HEK293 (cell line): ENCODE measurements at regions not wholly inside any gene's neighbourhood (a gene's known extent, or its start where the extent isn't known, plus 50 kb on each side); places are given as distances from the start of the nearest gene placed in this dataset.

Experiments used
- CTCF ChIA-PET: fragments of 350-600 bp; formaldehyde crosslinking; extraction: SDS; loops from one replicate; lab custom pipeline; 2021; ENCODE audit warnings: antibody characterized with exemption; lab: Yijun Ruan, JAX
- POLR2A ChIA-PET: fragments of 300-600 bp; formaldehyde crosslinking; extraction: SDS; loops from one replicate; lab custom pipeline; 2020; ENCODE audit warnings: antibody characterized with exemption, inconsistent platforms; lab: Yijun Ruan, JAX
- H3K27ac ChIP-seq: fragments of 200-500 bp; sonication (Bioruptor generic); 2 replicates; pipeline ENCODE4 v1.5.1; 2014; ENCODE audit warnings: low read depth, low read length, control low read depth, inconsistent platforms; ENCODE audit errors: extremely low read depth
- H3K36me3 ChIP-seq, 2 experiments: fragments of 200-500 bp in 1 of 2; sonication (Bioruptor generic) in 1 of 2; 1 replicate in 1 of 2; 2 replicates in 1 of 2; pipeline ENCODE4 v1.5.1; 2014 to 2017; ENCODE audit warnings: inconsistent platforms in 2 of 2, low read length in 2 of 2; ENCODE audit not compliant: control insufficient read depth in 2 of 2, insufficient read depth in 1 of 2
- H3K4me1 ChIP-seq: fragments of 200-500 bp; sonication (Bioruptor generic); 2 replicates; pipeline ENCODE4 v1.5.1; 2014; ENCODE audit warnings: mild to moderate bottlenecking, low read length, inconsistent platforms; ENCODE audit not compliant: control insufficient read depth, insufficient read depth
- H3K4me3 ChIP-seq: 2 replicates; pipeline ENCODE4 v1.5.1; 2011; ENCODE audit warnings: low read depth, mild to moderate bottlenecking, control low read depth, low read length, moderate library complexity
- H3K9me3 ChIP-seq: fragments of 200-500 bp; sonication (Bioruptor generic); 2 replicates; pipeline ENCODE4 v1.5.1; 2014; ENCODE audit warnings: low read depth, low read length, inconsistent platforms; ENCODE audit not compliant: control insufficient read depth, insufficient read depth
- FEZF1 ChIP-seq: fragments of 450-650 bp; formaldehyde crosslinking; IDR thresholded peaks from 2 replicates; pipeline ENCODE4 v1.5.1; 2016; ENCODE audit warnings: missing biosample characterization, missing genetic modification characterization
- TCF7L2 ChIP-seq: IDR thresholded peaks from 2 replicates; pipeline ENCODE4 v1.6.1; 2011; ENCODE audit warnings: low read depth, mild to moderate bottlenecking, inconsistent platforms, low read length, moderate library complexity, borderline replicate concordance
- ZNF19 ChIP-seq: fragments of 450-650 bp; formaldehyde crosslinking; IDR thresholded peaks from 2 replicates; pipeline ENCODE4; 2016; ENCODE audit warnings: missing biosample characterization, missing genetic modification characterization, low read depth
- ZNF2 ChIP-seq: fragments of 450-650 bp; formaldehyde crosslinking; IDR thresholded peaks from 2 replicates; pipeline ENCODE4 v1.5.1; 2016; ENCODE audit warnings: missing biosample characterization, missing genetic modification characterization
- ZNF223 ChIP-seq: fragments of 450-650 bp; formaldehyde crosslinking; IDR thresholded peaks from 2 replicates; pipeline ENCODE4 v1.5.1; 2016; ENCODE audit warnings: missing biosample characterization, missing genetic modification characterization
- ZNF37A ChIP-seq: fragments of 450-650 bp; IDR thresholded peaks from 2 replicates; pipeline ENCODE4 v1.5.1; 2018; ENCODE audit warnings: missing biosample characterization, missing genetic modification characterization
- ZNF48 ChIP-seq: fragments of 450-650 bp; formaldehyde crosslinking; IDR thresholded peaks from 2 replicates; pipeline ENCODE4 v1.5.1; 2016; ENCODE audit warnings: missing biosample characterization, missing genetic modification characterization
- ZNF624 ChIP-seq: fragments of 450-650 bp; formaldehyde crosslinking; IDR thresholded peaks from 2 replicates; pipeline ENCODE4 v1.5.1; 2017; ENCODE audit warnings: missing biosample characterization, missing genetic modification characterization
- ZNF776 ChIP-seq: fragments of 450-650 bp; formaldehyde crosslinking; IDR thresholded peaks from 2 replicates; pipeline ENCODE4 v1.5.0; 2017; ENCODE audit warnings: missing biosample characterization, missing genetic modification characterization, borderline replicate concordance
- TF ChIP-seq, protein P1 (sequence below): fragments of 450-650 bp; formaldehyde crosslinking; IDR thresholded peaks from 2 replicates; pipeline ENCODE4 v1.5.1; 2016; ENCODE audit warnings: missing biosample characterization, missing genetic modification characterization, borderline replicate concordance
- TF ChIP-seq, protein P2 (sequence below): fragments of 450-650 bp; formaldehyde crosslinking; IDR thresholded peaks from 2 replicates; pipeline ENCODE4 v1.5.1; 2016; ENCODE audit warnings: missing biosample characterization, missing genetic modification characterization
- TF ChIP-seq, protein P3 (sequence below): fragments of 450-650 bp; formaldehyde crosslinking; IDR thresholded peaks from 2 replicates; pipeline ENCODE4 v1.5.1; 2016; ENCODE audit warnings: missing biosample characterization, missing genetic modification characterization
- TF ChIP-seq, protein P4 (sequence below): fragments of 450-650 bp; formaldehyde crosslinking; IDR thresholded peaks from 2 replicates; pipeline ENCODE4 v1.5.1; 2017; ENCODE audit warnings: missing biosample characterization, missing genetic modification characterization
- TF ChIP-seq, protein P5 (sequence below): fragments of 450-650 bp; formaldehyde crosslinking; IDR thresholded peaks from 2 replicates; pipeline ENCODE4 v1.5.1; 2016; ENCODE audit warnings: missing biosample characterization, missing genetic modification characterization
- TF ChIP-seq, protein P6 (sequence below): fragments of 450-650 bp; formaldehyde crosslinking; IDR thresholded peaks from 2 replicates; pipeline ENCODE4 v1.5.1; 2016; ENCODE audit warnings: missing biosample characterization, missing genetic modification characterization, low read depth
- TF ChIP-seq, protein P7 (sequence below): fragments of 450-650 bp; formaldehyde crosslinking; IDR thresholded peaks from 2 replicates; pipeline ENCODE4 v1.5.1; 2017; ENCODE audit warnings: missing biosample characterization, mild to moderate bottlenecking, missing genetic modification characterization, moderate library complexity

DNA sequence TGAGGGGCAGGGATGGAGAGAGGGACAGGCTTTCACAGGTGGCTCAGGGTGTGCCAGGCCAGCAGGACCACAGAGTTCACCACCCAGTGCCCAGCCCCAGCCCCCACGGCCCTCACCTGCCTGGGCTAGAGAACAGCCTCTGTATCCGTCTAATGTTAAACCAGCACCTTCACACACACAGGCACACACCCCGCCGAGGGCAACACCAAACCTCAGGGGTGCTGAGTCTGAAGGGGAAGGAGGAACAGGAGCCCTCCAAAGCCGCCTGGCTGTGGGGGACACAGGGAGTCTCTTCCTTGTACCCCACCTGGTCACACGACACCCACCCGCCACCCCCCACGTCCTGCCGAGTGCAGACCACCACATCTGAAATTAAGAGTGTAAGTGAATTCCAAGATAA is 205.8 kb upstream of the SALL3 start:
- H3K4me1 ChIP-seq: no peaks in the 10 kb centered on the region
- no peaks in the 10 kb centered on the region for H3K36me3 ChIP-seq
- H3K9me3 ChIP-seq: no peaks in the 10 kb centered on the region
- no peak overlapping the region for H3K4me3 ChIP-seq
- TF ChIP-seq, protein P1, sequence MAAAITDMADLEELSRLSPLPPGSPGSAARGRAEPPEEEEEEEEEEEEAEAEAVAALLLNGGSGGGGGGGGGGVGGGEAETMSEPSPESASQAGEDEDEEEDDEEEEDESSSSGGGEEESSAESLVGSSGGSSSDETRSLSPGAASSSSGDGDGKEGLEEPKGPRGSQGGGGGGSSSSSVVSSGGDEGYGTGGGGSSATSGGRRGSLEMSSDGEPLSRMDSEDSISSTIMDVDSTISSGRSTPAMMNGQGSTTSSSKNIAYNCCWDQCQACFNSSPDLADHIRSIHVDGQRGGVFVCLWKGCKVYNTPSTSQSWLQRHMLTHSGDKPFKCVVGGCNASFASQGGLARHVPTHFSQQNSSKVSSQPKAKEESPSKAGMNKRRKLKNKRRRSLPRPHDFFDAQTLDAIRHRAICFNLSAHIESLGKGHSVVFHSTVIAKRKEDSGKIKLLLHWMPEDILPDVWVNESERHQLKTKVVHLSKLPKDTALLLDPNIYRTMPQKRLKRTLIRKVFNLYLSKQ (tag by site-specific recombination): no peak
- TF ChIP-seq ZNF48 (tag by site-specific recombination) (no peak), ZNF624 (tag by site-specific recombination) (no peak), ZNF776 (tag by site-specific recombination) (no peak), FEZF1 (tag by site-specific recombination) (no peak), ZNF2 (no peak), ZNF37A (tag by site-specific recombination) (no peak), ZNF223 (no peak), TCF7L2 (no peak), ZNF19 (tag by site-specific recombination) (no peak)
- TF ChIP-seq, protein P2, sequence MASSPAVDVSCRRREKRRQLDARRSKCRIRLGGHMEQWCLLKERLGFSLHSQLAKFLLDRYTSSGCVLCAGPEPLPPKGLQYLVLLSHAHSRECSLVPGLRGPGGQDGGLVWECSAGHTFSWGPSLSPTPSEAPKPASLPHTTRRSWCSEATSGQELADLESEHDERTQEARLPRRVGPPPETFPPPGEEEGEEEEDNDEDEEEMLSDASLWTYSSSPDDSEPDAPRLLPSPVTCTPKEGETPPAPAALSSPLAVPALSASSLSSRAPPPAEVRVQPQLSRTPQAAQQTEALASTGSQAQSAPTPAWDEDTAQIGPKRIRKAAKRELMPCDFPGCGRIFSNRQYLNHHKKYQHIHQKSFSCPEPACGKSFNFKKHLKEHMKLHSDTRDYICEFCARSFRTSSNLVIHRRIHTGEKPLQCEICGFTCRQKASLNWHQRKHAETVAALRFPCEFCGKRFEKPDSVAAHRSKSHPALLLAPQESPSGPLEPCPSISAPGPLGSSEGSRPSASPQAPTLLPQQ (tag by site-specific recombination): no peak
- TF ChIP-seq, protein P3, sequence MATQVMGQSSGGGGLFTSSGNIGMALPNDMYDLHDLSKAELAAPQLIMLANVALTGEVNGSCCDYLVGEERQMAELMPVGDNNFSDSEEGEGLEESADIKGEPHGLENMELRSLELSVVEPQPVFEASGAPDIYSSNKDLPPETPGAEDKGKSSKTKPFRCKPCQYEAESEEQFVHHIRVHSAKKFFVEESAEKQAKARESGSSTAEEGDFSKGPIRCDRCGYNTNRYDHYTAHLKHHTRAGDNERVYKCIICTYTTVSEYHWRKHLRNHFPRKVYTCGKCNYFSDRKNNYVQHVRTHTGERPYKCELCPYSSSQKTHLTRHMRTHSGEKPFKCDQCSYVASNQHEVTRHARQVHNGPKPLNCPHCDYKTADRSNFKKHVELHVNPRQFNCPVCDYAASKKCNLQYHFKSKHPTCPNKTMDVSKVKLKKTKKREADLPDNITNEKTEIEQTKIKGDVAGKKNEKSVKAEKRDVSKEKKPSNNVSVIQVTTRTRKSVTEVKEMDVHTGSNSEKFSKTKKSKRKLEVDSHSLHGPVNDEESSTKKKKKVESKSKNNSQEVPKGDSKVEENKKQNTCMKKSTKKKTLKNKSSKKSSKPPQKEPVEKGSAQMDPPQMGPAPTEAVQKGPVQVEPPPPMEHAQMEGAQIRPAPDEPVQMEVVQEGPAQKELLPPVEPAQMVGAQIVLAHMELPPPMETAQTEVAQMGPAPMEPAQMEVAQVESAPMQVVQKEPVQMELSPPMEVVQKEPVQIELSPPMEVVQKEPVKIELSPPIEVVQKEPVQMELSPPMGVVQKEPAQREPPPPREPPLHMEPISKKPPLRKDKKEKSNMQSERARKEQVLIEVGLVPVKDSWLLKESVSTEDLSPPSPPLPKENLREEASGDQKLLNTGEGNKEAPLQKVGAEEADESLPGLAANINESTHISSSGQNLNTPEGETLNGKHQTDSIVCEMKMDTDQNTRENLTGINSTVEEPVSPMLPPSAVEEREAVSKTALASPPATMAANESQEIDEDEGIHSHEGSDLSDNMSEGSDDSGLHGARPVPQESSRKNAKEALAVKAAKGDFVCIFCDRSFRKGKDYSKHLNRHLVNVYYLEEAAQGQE: no peak
- TF ChIP-seq, protein P4, sequence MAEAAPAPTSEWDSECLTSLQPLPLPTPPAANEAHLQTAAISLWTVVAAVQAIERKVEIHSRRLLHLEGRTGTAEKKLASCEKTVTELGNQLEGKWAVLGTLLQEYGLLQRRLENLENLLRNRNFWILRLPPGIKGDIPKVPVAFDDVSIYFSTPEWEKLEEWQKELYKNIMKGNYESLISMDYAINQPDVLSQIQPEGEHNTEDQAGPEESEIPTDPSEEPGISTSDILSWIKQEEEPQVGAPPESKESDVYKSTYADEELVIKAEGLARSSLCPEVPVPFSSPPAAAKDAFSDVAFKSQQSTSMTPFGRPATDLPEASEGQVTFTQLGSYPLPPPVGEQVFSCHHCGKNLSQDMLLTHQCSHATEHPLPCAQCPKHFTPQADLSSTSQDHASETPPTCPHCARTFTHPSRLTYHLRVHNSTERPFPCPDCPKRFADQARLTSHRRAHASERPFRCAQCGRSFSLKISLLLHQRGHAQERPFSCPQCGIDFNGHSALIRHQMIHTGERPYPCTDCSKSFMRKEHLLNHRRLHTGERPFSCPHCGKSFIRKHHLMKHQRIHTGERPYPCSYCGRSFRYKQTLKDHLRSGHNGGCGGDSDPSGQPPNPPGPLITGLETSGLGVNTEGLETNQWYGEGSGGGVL (tag by site-specific recombination): no peak
- TF ChIP-seq, protein P5, sequence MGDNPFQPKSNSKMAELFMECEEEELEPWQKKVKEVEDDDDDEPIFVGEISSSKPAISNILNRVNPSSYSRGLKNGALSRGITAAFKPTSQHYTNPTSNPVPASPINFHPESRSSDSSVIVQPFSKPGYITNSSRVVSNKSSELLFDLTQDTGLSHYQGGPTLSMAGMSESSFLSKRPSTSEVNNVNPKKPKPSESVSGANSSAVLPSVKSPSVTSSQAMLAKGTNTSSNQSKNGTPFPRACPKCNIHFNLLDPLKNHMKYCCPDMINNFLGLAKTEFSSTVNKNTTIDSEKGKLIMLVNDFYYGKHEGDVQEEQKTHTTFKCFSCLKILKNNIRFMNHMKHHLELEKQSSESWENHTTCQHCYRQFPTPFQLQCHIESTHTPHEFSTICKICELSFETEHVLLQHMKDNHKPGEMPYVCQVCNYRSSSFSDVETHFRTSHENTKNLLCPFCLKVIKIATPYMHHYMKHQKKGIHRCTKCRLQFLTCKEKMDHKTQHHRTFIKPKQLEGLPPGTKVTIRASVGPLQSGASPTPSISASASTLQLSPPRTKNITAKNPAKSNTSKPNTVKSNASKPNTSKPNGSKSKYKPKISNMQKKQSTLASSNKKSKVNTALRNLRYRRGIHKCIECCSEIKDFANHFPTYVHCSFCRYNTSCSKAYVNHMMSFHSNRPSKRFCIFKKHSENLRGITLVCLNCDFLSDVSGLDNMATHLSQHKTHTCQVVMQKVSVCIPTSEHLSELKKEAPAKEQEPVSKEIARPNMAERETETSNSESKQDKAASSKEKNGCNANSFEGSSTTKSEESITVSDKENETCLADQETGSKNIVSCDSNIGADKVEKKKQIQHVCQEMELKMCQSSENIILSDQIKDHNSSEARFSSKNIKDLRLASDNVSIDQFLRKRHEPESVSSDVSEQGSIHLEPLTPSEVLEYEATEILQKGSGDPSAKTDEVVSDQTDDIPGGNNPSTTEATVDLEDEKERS (tag by site-specific recombination): no peak
- TF ChIP-seq, protein P6, sequence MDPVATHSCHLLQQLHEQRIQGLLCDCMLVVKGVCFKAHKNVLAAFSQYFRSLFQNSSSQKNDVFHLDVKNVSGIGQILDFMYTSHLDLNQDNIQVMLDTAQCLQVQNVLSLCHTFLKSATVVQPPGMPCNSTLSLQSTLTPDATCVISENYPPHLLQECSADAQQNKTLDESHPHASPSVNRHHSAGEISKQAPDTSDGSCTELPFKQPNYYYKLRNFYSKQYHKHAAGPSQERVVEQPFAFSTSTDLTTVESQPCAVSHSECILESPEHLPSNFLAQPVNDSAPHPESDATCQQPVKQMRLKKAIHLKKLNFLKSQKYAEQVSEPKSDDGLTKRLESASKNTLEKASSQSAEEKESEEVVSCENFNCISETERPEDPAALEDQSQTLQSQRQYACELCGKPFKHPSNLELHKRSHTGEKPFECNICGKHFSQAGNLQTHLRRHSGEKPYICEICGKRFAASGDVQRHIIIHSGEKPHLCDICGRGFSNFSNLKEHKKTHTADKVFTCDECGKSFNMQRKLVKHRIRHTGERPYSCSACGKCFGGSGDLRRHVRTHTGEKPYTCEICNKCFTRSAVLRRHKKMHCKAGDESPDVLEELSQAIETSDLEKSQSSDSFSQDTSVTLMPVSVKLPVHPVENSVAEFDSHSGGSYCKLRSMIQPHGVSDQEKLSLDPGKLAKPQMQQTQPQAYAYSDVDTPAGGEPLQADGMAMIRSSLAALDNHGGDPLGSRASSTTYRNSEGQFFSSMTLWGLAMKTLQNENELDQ (tag by site-specific recombination): no peak
- TF ChIP-seq, protein P7, sequence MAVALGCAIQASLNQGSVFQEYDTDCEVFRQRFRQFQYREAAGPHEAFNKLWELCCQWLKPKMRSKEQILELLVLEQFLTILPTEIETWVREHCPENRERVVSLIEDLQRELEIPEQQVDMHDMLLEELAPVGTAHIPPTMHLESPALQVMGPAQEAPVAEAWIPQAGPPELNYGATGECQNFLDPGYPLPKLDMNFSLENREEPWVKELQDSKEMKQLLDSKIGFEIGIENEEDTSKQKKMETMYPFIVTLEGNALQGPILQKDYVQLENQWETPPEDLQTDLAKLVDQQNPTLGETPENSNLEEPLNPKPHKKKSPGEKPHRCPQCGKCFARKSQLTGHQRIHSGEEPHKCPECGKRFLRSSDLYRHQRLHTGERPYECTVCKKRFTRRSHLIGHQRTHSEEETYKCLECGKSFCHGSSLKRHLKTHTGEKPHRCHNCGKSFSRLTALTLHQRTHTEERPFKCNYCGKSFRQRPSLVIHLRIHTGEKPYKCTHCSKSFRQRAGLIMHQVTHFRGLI (tag by site-specific recombination): no peak
- H3K27ac ChIP-seq: no peak overlapping the region
- ChIA-PET CTCF (interaction anchor here (0.5 kb wide), 1 partner anchor 1025 kb away, joined by 5 read pairs; no protein-coding TSS in a partner anchor), POLR2A (interaction anchor here (0.6 kb wide), 1 partner anchor 166 kb away, joined by 6 read pairs; no protein-coding TSS in a partner anchor)
